ENCODE measurements at regions not wholly inside any gene's neighbourhood (a gene's known extent, or its start where the extent isn't known, plus 50 kb on each side); places are given as distances from the start of the nearest gene placed in this dataset.

GRCh38 chr7:13321316-13321715 is 633.9 kb downstream of the ARL4A start:
- TF ChIP-seq POLR2A (IDR thresholded peaks at IDR 0.05): no peak
- no peak for TF ChIP-seq CTCF (IDR thresholded peaks at IDR 0.05)

Data from heart left ventricle (tissue), 13 donors.